OCI-LY1 (cell line): ENCODE measurements at regions not wholly inside any gene's neighbourhood (a gene's known extent, or its start where the extent isn't known, plus 50 kb on each side); places are given as distances from the start of the nearest gene placed in this dataset.
"Not testable (repeated sequence)": the region's sequence is repeated elsewhere in the genome, so short reads cannot be mapped to it uniquely, and the experiment has no call there.

Experiments used
- CTCF ChIP-seq: fragments of 200-600 bp; sonication (generic), shearing (Covaris generic); IDR thresholded peaks from 2 replicates; pipeline ENCODE4 v1.5.1; 2017; ENCODE audit warnings: mild to moderate bottlenecking, antibody characterized with exemption, low read length, moderate library complexity, mixed read lengths
- EZH2 ChIP-seq: fragments of 200-600 bp; sonication (generic), shearing (Covaris generic); IDR thresholded peaks from 2 replicates; pipeline ENCODE4 v1.8.0; 2017; ENCODE audit warnings: borderline replicate concordance, mixed run types, mild to moderate bottlenecking, antibody characterized with exemption, low read length, moderate library complexity, mixed read lengths

- TF ChIP-seq CTCF, EZH2: not testable (repeated sequence)
Observed at GRCh38 chr4:115975421-115976001, 862.1 kb upstream of the NDST4 start.
